ENCODE measurements at regions not wholly inside any gene's neighbourhood (a gene's known extent, or its start where the extent isn't known, plus 50 kb on each side); places are given as distances from the start of the nearest gene placed in this dataset.
"Not testable (repeated sequence)": the region's sequence is repeated elsewhere in the genome, so short reads cannot be mapped to it uniquely, and the experiment has no call there.

DNA sequence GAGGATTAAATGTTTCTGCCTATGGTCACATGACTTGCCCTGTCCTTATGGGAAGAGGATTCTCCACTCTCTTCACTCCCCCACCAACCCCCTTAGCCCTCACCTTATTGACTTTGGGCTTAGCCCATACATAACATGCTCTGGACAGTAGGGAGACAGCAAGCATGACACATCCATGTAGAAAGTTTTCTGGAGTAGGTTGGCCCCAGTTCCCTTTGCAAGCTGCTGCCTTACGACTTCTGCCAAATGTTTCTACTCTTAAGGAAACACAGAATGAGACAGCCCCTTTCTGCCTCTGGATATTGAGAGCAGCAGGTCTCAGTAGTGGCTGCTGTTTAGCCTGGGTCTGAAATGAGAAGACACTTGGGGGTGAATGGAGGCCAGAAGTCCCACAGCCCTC is 282.2 kb downstream of the MAP2K6 start:
- ChIA-PET POLR2A (no interaction called here), CTCF (no interaction called here)
- H3K4me3 ChIP-seq (ENCODE audit: low read depth, low read length): no peak overlapping the region
- no peak for DNase-seq (ENCODE audit: low read depth, low spot score)
- TF ChIP-seq, protein P1, sequence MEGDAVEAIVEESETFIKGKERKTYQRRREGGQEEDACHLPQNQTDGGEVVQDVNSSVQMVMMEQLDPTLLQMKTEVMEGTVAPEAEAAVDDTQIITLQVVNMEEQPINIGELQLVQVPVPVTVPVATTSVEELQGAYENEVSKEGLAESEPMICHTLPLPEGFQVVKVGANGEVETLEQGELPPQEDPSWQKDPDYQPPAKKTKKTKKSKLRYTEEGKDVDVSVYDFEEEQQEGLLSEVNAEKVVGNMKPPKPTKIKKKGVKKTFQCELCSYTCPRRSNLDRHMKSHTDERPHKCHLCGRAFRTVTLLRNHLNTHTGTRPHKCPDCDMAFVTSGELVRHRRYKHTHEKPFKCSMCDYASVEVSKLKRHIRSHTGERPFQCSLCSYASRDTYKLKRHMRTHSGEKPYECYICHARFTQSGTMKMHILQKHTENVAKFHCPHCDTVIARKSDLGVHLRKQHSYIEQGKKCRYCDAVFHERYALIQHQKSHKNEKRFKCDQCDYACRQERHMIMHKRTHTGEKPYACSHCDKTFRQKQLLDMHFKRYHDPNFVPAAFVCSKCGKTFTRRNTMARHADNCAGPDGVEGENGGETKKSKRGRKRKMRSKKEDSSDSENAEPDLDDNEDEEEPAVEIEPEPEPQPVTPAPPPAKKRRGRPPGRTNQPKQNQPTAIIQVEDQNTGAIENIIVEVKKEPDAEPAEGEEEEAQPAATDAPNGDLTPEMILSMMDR (IDR thresholded peaks at IDR 0.05; ENCODE audit: insufficient read depth, low read length, missing control alignments): no peak

DNA sequence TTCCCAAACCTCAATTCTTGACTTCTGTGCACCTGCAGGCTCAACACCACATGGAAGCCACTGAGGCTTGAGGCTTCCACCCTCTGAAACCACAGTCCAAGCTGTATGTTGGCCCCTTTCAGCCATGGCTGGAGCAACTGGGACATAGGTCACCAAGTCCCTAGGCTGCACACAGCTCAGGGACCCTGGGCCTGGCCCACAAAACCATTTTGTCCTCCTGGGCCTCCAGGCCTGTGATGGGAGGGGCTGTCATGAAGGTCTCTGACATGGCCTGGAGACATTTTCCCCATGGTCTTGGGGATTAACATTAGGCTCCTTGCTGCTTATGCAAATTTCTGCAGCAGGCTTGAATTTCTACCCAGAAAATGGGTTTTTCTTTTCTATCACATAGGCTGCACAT is 283.9 kb downstream of the MAP2K6 start:
- H3K4me3 ChIP-seq (ENCODE audit: low read depth, low read length); CTCF ChIA-PET; DNase-seq (ENCODE audit: low read depth, low spot score); POLR2A ChIA-PET: not testable (repeated sequence)

DNA sequence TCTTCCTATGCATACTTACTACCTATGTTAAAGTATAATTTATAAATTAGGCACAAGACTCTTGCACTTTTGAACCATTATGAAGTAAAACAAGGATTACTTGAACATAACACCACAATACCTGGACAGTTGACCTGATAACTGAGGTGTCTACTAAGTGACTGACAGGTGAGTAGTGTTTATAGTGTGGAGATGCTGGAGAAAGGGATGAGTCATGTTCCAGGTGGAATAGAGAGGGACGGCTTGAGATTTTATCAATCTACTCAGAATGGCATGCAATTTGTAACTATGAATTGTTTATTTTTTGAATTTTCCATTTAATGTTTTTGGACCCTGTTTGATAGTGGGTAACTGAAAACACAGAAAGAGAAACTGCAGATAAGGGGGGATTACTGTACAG is 287.6 kb downstream of the MAP2K6 start:
- ChIA-PET CTCF (interaction anchor here (1.4 kb wide), 1 partner anchor 15 kb away, joined by 3 read pairs; no protein-coding TSS in a partner anchor), POLR2A (no interaction called here)
- H3K4me3 ChIP-seq (ENCODE audit: low read depth, low read length): no peak overlapping the region
- TF ChIP-seq, protein P1 (IDR thresholded peaks at IDR 0.05; ENCODE audit: insufficient read depth, low read length, missing control alignments): no peak
- DNase-seq (ENCODE audit: low read depth, low spot score): no peak

DNA sequence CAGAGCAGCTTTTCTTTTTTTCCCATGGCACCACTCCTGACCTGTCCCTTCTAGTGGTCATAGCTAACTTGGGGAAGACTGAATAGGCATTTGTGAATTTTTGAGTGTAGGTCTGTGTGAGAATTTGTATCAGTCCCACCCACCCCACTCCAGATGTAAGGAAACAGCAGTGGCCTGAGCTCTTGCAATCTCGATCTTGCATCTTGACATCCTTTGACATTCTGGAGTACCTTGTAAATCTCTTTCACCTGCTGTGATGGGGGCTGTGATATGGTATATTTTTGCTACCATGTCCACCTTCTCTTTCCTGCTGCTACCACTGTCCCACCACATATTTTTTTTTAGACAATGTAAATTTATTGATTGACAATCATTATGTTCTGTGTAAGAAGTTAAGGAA is 289.3 kb downstream of the MAP2K6 start:
- no peak for DNase-seq (ENCODE audit: low read depth, low spot score)
- CTCF ChIA-PET: no interaction called here
- POLR2A ChIA-PET: no interaction called here
- TF ChIP-seq, protein P1 (IDR thresholded peaks at IDR 0.05; ENCODE audit: insufficient read depth, low read length, missing control alignments): no peak
- no peak overlapping the region for H3K4me3 ChIP-seq (ENCODE audit: low read depth, low read length)

DNA sequence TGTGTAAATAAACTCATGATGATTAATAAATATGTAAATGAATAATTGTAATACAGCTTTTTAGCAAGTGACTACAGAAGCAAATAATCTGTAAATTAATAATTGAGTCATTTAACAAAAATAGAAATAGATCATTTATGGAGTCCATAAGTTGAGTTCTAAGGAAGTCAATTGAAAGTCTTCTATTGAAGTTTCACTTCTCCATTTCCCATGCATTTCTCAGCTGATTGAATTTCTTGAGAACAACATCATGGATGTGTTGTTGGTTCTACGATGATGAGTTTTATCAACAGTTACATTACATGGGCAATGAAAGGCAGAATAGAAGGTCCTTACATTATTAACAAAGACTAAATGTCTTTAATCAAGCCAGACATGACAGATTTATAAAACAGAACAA is 290.4 kb downstream of the MAP2K6 start:
- no peak overlapping the region for H3K4me3 ChIP-seq (ENCODE audit: low read depth, low read length)
- ChIA-PET CTCF (no interaction called here), POLR2A (no interaction called here)
- DNase-seq (ENCODE audit: low read depth, low spot score): no peak
- TF ChIP-seq, protein P1 (IDR thresholded peaks at IDR 0.05; ENCODE audit: insufficient read depth, low read length, missing control alignments): no peak

DNA sequence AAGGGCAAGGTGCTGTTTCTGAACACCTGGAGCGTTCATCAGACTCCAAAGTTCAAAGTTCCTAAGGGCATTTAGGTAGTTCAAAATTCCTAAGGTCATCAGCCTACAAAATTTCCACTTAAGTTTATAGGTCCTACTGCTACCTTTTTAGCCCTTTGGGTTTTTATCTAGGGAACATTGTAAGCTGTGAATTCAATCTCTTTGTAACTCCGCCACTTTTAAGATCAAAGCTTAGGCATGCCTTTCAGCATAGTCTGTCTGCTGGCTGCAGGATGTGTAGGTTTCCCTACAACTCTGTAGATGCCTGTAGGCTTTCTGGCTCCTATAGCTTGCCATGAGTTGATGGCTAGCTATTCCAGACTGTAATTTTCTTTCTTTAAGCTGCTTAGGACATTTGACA is 291.6 kb downstream of the MAP2K6 start:
- ChIA-PET CTCF (no interaction called here), POLR2A (no interaction called here)
- H3K4me3 ChIP-seq (ENCODE audit: low read depth, low read length): no peak overlapping the region
- TF ChIP-seq, protein P1 (IDR thresholded peaks at IDR 0.05; ENCODE audit: insufficient read depth, low read length, missing control alignments): no peak
- DNase-seq (ENCODE audit: low read depth, low spot score): no peak

DNA sequence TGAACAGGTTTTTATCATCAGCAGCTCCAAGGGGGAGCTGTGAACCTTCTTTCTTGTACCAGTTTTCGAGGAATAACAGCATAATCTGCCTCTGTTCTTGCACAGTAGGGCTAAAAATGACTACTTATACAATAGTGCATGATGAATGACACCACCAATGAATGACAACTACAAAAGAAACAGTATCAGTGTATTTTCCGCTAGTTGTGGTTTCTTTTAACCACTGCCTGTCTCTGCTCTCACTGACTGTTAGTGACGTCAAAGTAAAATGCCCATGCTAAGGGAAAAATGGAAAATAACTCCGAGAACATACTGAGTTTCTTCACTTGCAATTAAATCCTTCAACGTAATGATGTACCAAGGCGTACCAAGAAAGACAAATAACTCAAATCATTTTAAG is 294.9 kb downstream of the MAP2K6 start:
- H3K4me3 ChIP-seq (ENCODE audit: low read depth, low read length): no peak overlapping the region
- ChIA-PET CTCF (no interaction called here), POLR2A (no interaction called here)
- TF ChIP-seq, protein P1 (IDR thresholded peaks at IDR 0.05; ENCODE audit: insufficient read depth, low read length, missing control alignments): no peak
- DNase-seq (ENCODE audit: low read depth, low spot score): no peak

All from AG04449 (cell line).